MM.1S (cell line): ENCODE measurements at regions not wholly inside any gene's neighbourhood (a gene's known extent, or its start where the extent isn't known, plus 50 kb on each side); places are given as distances from the start of the nearest gene placed in this dataset.

Experiments used
- DNase-seq: peaks from one replicate; pipeline ENCODE4 v3.0.0-alpha.2; 2015
- H2AFZ ChIP-seq: fragments of 300-600 bp; sonication (generic); 2 replicates; pipeline ENCODE4 v1.6.0; 2016; ENCODE audit warnings: antibody characterized with exemption, low read length
- H3F3A ChIP-seq: fragments of 300-600 bp; sonication (generic); 2 replicates; pipeline ENCODE4 v1.6.1; 2016; ENCODE audit warnings: mild to moderate bottlenecking, antibody characterized with exemption, low read length, moderate library complexity, mixed read lengths; ENCODE audit not compliant: insufficient read depth
- H3K27ac ChIP-seq: fragments of 300-600 bp; sonication (generic); 2 replicates; pipeline ENCODE4 v1.5.1; 2016; ENCODE audit warnings: mild to moderate bottlenecking, low read length
- H3K27me3 ChIP-seq: fragments of 300-600 bp; sonication (generic); replicated peaks from 2 replicates; pipeline ENCODE4 v1.6.0; 2016; ENCODE audit warnings: low read length; ENCODE audit not compliant: insufficient read depth
- H3K36me3 ChIP-seq: fragments of 300-600 bp; sonication (generic); replicated peaks from 2 replicates; pipeline ENCODE4 v1.6.1; 2016; ENCODE audit warnings: mild to moderate bottlenecking, low read length, mixed read lengths; ENCODE audit not compliant: insufficient read depth
- H3K4me1 ChIP-seq: fragments of 300-600 bp; sonication (generic); 2 replicates; pipeline ENCODE4 v1.6.1; 2016; ENCODE audit warnings: low read length, mixed read lengths
- H3K4me2 ChIP-seq: fragments of 300-600 bp; sonication (generic); 2 replicates; pipeline ENCODE4 v1.6.0; 2016; ENCODE audit warnings: low read depth, low read length
- H3K4me3 ChIP-seq: fragments of 300-600 bp; sonication (generic); 2 replicates; pipeline ENCODE4 v1.5.1; 2016; ENCODE audit warnings: low read length, mixed read lengths
- H3K79me2 ChIP-seq: fragments of 300-600 bp; sonication (generic); 2 replicates; pipeline ENCODE4 v1.6.1; 2016; ENCODE audit warnings: mixed run types, low read length, mixed read lengths
- H3K9ac ChIP-seq: fragments of 300-600 bp; sonication (generic); 2 replicates; pipeline ENCODE4 v1.6.1; 2016; ENCODE audit warnings: low read length, mixed read lengths
- H3K9me2 ChIP-seq: fragments of 300-600 bp; sonication (generic); replicated peaks from 2 replicates; pipeline ENCODE4 v1.6.1; 2016; ENCODE audit warnings: mild to moderate bottlenecking, low read length, mixed read lengths; ENCODE audit not compliant: insufficient read depth
- H3K9me3 ChIP-seq: fragments of 300-600 bp; sonication (generic); replicated peaks from 2 replicates; pipeline ENCODE4 v1.6.1; 2016; ENCODE audit warnings: mild to moderate bottlenecking, low read length, mixed read lengths; ENCODE audit not compliant: insufficient read depth
- H4K20me1 ChIP-seq: fragments of 300-600 bp; sonication (generic); 2 replicates; pipeline ENCODE4 v1.6.1; 2016; ENCODE audit warnings: mild to moderate bottlenecking, low read length, moderate library complexity, mixed read lengths; ENCODE audit not compliant: insufficient read depth
- EZH2 ChIP-seq: fragments of 300-600 bp; sonication (generic); optimal IDR thresholded peaks from 2 replicates; pipeline ENCODE3; 2017; ENCODE audit warnings: low read depth, mild to moderate bottlenecking, antibody characterized with exemption, low read length, mixed read lengths
- EZH2phosphoT487 ChIP-seq: fragments of 300-600 bp; sonication (generic); IDR thresholded peaks from 2 replicates; pipeline ENCODE4 v1.6.1; 2018; ENCODE audit warnings: antibody characterized with exemption, low read length
- TF ChIP-seq, protein P1 (sequence below): fragments of 300-600 bp; sonication (generic); IDR thresholded peaks from 2 replicates; pipeline ENCODE4 v1.5.1; 2016; ENCODE audit warnings: antibody characterized with exemption, low read length, mixed read lengths

DNA sequence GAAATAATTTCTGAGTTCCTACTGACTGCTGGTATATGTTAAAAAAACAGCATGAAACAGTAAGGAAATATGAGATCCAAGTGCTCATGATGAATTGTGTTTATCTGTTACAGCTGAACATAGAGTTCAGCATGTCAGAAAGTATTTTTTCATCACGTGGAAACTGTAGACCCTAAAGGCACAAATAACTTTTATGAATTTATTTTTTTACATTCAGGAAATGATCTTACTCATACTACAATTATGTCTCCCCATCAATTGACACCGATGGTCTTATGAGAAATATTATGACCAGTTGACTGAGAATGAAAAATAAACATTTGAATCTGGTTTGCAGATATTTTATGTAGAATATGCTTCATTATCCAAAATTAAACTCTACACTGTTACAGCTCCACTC lies 283.1 kb upstream of the SPANXN4 start:
- no peak overlapping the region for H2AFZ ChIP-seq
- DNase-seq = no peak
- H3K27me3 ChIP-seq = no peaks in the 10 kb centered on the region
- H3K9ac ChIP-seq = no peak overlapping the region
- no peaks in the 10 kb centered on the region for H3K36me3 ChIP-seq
- no peaks in the 10 kb centered on the region for H3K79me2 ChIP-seq
- no peaks in the 10 kb centered on the region for H3F3A ChIP-seq
- H3K9me2 ChIP-seq = no peaks in the 10 kb centered on the region
- no peaks in the 10 kb centered on the region for H4K20me1 ChIP-seq
- H3K4me2 ChIP-seq = no peak overlapping the region
- H3K9me3 ChIP-seq = no peaks in the 10 kb centered on the region
- TF ChIP-seq, protein P1, sequence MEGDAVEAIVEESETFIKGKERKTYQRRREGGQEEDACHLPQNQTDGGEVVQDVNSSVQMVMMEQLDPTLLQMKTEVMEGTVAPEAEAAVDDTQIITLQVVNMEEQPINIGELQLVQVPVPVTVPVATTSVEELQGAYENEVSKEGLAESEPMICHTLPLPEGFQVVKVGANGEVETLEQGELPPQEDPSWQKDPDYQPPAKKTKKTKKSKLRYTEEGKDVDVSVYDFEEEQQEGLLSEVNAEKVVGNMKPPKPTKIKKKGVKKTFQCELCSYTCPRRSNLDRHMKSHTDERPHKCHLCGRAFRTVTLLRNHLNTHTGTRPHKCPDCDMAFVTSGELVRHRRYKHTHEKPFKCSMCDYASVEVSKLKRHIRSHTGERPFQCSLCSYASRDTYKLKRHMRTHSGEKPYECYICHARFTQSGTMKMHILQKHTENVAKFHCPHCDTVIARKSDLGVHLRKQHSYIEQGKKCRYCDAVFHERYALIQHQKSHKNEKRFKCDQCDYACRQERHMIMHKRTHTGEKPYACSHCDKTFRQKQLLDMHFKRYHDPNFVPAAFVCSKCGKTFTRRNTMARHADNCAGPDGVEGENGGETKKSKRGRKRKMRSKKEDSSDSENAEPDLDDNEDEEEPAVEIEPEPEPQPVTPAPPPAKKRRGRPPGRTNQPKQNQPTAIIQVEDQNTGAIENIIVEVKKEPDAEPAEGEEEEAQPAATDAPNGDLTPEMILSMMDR = no peak
- TF ChIP-seq EZH2phosphoT487 (no peak), EZH2 (no peak)
- H3K4me3 ChIP-seq = no peak overlapping the region
- no peak overlapping the region for H3K27ac ChIP-seq
- H3K4me1 ChIP-seq = no peaks in the 10 kb centered on the region

DNA sequence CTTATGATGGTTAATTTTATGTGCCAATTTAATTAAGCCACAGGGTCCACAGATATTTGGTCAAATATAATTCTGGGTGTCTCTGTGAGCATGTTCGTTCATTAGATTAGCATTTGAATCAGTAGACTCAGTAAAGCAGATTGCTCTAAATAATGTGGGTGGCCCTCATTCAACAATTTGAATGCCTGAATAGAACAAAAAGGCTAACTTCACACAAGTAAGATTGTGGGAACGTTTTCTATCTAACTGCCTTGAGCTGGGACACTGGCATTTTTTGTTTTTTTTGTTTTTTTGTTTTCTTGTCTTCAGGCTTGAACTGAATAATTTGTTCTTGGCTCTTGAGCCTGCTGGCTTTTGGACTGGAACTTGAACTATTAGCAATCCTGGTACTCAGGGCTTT lies 292.4 kb upstream of the SPANXN4 start:
- Histone ChIP-seq H3K27me3 (no peaks in the 10 kb centered on the region), H3K27ac (no peak overlapping the region), H3K9ac (no peak overlapping the region), H3K4me2 (no peak overlapping the region), H3K9me2 (no peaks in the 10 kb centered on the region), H3K9me3 (no peaks in the 10 kb centered on the region), H3K4me3 (no peak overlapping the region), H4K20me1 (no peaks in the 10 kb centered on the region), H3K4me1 (no peaks in the 10 kb centered on the region), H2AFZ (no peak overlapping the region), H3K79me2 (no peaks in the 10 kb centered on the region), H3K36me3 (no peaks in the 10 kb centered on the region), H3F3A (no peaks in the 10 kb centered on the region)
- no peak for DNase-seq
- TF ChIP-seq EZH2phosphoT487 = no peak
- TF ChIP-seq, protein P1 = no peak
- TF ChIP-seq EZH2 = no peak

DNA sequence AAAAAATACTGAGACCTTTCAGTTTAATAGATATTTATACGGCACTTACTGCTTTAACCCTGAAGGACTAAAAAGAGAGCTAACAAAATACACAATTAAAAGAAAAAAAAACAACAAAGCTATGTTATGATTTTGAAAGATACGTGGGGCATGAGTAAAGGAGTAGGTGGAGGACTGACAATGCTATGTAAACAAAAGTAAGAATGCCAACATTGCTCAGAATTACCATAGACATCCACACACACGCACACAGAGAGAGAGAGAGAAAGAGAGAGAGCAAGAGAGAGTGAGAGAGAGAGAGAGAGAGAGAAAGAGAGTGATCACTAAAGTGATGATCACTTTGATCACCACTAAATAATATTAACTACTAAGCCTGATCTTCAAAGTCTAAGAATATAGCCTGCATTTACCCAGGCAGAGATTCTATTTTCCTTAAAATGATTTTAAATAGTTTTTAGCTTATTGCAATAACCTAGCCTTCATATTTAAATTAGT lies 313.9 kb upstream of the SPANXN4 start:
- H3K4me1 ChIP-seq = no peaks in the 10 kb centered on the region

More for the DNA sequence above, 313.9 kb upstream of the SPANXN4 start:
- H3K79me2 ChIP-seq = no peaks in the 10 kb centered on the region
- H3K27ac ChIP-seq = no peak overlapping the region
- no peak overlapping the region for H3K4me2 ChIP-seq
- TF ChIP-seq, protein P1 = no peak
- TF ChIP-seq EZH2phosphoT487 = no peak
- TF ChIP-seq EZH2 = no peak
- H3K4me3 ChIP-seq = no peak overlapping the region
- H3K9ac ChIP-seq = no peak overlapping the region
- no peak for DNase-seq
- H2AFZ ChIP-seq = no peak overlapping the region
- no peaks in the 10 kb centered on the region for H3F3A ChIP-seq
- no peaks in the 10 kb centered on the region for H3K9me2 ChIP-seq
- H3K27me3 ChIP-seq = no peaks in the 10 kb centered on the region
- no peaks in the 10 kb centered on the region for H3K36me3 ChIP-seq
- no peaks in the 10 kb centered on the region for H3K9me3 ChIP-seq
- H4K20me1 ChIP-seq = no peaks in the 10 kb centered on the region
